ENCODE measurements at regions not wholly inside any gene's neighbourhood (a gene's known extent, or its start where the extent isn't known, plus 50 kb on each side); places are given as distances from the start of the nearest gene placed in this dataset.
A peak's percentile ranks its signal among the peaks of the same experiment; 100 is the strongest.
"Not testable (repeated sequence)": the region's sequence is repeated elsewhere in the genome, so short reads cannot be mapped to it uniquely, and the experiment has no call there.

DNA sequence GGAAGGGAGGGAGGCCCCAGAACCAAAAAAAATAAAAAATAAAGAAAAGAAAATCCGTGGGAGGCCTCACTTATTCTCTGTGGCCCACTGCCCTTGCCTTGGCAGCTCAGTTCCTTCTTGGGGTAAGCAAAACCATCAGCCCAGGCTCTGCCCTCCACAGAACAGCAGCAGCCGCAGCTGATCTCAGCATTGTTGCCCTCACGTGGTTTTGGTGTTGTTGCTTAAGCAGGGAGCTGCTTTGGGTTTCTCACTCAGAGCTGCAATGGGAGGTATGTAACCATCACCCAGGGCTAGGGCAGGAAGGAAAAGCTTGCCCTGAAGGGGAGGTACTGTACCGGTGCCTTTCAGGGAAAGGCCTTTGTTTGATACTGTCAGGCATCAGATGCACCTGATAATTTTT lies 374.7 kb upstream of the WWC1 start:
- DNase-seq = peak; percentile 40

DNA sequence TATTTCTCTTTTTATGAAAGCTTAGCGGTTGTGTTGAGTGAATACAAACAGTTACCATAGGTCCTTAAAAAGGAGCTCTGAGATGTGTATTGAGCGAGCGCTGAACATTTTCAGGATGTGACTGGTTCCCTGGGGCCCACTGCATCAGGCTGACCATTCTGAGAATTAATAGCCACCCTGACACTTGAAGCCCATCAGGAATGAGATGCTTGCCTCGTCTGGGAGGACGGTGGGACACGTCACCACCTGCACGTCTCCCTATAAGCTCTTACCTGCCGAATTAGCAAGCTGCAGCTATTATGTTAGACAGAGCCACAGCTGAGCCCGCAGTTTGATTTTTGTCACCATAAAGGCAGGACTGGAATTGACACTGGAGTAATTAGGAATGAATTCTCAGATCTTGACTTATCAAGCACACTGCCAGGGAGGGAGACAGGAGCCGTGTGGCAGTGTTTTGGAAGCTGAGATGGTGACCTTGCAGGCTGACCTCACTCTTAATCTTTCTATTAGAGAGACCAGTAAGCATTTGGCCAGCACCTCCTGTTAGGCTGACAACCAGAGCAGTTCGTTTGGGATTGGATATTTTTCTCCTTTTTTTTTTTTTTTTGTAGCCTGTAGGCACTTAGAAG lies 373.1 kb upstream of the WWC1 start:
- DNase-seq = no peak

DNA sequence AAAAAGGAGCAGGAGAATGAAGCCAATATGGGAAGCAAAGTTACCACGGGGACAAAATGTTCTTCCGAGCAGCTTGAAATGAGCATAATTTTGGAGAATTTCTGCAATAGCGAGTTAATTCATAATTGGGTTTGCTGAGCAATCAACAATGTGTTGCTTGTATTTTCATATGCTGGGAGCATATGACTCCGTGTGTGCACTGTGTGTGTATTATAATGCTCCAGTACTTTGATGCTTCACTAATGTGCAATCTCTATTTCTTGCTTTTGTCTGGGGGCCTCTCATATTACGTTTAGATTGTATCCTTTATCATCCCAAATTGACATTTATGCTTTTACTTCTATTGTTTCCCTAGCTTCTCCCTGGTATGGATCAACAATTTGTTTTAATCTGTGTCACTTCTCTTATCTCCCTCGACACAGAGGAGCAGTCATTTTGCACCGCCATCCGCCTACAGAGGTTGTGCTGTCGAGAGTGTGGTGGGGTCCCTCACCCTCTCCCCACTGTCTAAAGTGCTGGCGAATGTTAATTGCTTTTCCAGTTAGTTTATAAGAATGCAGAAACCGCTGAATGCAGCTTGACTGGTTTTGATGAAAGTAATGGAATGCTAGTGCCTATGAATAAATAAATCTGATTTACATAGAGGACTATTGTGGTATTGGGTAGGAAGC lies 372.5 kb upstream of the WWC1 start:
- no peak for DNase-seq

DNA sequence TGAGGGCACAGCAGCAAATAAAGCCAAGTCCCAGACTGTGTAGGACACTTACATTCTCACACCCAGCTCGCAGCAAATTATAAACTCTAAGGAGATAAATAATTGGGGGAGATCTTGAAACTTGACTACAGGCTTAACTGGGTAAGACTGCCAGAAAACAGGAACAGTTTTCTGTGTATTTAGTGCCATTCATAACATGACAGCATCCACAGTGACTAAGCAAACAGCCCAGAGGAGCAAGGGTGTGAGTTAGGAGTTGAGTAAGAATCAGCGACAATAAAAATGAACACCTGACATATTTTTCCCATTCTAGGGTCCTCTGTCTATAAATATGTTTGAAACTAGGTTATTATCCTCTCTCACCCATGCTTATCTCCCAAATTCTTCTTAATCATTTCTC lies 370.9 kb upstream of the WWC1 start:
- no peak for DNase-seq

DNA sequence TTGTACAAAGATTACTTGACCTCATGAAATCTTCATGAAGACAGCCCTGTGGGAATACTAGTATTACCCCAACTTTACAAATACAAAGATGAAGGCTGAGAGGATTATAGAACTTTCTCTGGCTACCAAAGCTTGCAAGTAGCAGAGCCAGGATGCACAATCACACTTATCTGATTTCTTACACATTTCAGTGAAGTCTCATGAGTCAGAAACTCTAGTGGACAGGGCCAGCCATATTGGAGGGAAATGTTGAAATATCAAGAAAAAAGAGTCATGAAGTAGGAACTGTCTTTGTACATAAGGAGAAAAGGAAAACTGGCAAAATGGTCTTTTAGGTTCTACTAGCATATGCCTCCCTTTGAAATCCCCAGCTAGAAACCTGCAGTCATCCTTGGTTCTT lies 369.6 kb upstream of the WWC1 start:
- DNase-seq = no peak

DNA sequence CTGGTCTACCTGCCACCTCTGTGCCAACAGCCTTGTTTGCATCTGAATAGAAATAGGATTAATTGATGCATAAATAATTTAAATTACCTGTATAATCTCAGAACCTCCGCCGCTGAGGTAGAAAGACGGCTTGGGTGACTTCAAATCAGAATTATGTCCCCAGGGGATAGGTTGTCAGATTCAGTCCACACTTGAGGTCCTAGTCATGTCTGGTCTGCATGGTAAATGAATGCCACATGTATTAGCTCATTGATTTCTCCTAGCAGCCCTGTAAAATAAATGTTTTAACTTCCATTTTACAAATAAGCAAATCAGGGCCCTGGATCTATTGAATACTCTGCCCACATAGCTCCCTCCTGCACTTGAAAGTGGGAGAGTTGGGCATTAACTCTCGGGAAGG lies 368.0 kb upstream of the WWC1 start:
- DNase-seq = no peak

DNA sequence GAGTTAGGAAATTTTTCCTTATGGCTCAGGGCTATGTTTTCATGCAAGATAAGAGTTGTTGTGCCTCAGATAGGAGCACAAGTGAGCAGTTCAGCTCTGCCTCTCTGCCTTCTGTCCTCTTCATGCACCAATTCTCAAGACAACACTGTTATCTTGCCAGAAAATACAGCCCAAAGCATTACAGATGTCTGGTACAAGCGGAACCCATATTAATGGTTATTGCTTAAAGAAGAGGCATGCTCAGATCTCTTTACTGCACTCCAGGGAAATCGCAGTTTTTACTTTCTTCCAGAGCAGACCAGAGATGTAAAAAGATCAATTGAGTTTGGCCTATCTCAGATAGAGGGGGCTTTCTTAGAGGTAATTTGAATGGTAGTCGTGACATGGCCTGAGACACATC lies 361.6 kb upstream of the WWC1 start:
- DNase-seq = no peak

DNA sequence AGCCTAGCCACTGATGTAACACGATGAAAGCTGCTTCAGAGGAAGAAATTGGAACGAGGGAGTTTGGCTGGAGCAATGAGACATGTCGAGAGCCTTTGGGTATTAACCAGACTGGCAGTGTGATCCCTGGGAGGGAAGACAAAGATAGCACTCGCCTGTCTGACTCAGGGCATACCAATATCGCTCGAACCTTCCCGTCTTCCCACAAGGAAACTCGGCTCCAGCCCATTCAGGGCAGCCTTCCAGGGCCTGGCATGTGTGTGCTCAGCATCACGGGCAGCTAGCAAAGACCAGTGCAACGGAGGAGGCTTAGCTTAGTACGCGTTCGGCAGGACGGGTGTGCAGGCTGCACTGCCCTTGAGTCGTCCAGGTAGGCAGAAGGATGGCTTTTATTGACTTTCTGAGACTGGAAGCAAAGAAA lies 356.9 kb upstream of the WWC1 start:
- peak; percentile 18 for DNase-seq

DNA sequence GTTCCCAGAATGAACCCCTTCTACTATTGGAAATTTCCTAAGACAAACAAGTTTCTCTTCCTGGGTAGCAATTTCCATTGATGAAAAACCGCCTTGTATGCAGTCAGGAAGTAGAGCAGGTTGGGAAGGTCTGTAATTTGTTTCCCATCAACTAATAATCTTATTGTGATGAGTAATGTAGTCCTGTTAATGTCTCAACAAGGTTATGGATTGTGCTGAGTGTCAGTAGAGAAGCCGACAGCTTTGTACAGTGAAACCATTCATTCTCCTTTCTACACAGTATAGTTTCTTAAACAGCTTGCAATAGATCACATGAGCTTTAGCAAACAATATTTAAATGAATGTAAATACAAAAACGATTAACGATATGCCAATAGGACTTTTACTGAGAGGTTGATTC lies 355.4 kb upstream of the WWC1 start:
- DNase-seq = no peak

DNA sequence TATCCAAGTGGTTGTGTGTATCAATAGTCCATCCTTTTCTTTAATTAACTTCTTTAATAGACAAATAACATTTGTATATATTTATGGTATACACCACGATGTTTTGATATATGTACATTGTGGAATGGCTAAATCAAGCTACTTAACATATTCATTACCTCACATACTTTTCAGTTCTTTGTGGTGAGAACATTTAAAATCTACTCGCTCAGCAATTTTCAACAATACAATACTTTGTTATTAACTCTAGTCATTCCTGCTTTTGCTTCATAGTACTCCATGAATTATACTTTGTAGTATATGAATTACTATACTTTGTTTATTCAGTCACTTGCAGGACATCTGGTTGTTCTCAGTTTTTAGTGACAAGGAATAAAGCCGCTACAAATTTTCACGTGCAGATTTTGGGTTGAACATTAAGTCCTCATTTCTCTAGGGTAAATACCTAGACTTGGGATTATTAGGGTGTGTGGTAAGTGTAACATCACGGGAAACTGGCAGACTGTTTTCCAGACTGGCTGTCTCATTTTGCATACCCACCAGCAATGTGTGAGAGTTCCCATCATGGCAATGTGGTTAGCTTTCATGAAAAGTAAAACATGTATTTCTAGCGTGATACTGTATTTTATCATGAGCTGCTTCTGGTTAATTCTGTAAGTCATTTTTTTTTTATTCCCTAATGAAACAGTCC lies 354.4 kb upstream of the WWC1 start:
- no peak for DNase-seq

DNA sequence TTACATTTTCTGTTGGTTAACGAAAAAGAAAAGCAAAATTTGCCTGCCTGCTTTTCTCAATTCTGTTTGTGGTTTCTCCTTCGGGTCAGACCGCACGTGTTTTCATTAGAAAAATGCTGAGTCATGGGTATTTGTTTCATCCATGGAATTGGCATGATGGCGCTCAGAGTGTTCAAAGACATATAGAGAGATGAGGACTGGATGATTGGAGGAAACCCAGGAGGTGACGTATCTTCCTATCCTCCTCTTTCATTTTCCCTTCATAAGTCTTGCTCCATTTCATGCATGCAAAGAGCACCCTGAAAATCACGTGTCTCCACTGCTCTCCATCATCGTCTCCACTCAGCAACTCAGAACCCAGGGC lies 353.8 kb upstream of the WWC1 start:
- DNase-seq = no peak

DNA sequence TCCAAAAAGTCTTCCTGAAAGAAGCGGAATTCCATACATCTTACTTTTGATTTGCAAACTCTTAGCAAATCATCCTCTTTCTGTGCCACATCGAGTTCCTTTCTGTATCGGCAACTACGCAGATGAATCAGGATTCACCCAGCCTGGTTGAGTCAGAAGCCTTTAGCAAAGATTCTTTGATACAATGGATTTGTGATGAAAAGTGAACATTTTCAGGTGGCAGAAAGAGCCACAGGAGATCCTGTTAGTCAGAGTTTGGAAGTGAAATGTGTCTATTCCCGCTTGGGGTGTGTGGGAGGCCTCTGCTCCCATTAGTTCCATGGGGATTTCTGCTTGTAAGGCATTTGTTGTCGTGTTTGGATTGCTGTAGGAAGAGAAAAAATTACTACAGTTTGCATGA lies 351.8 kb upstream of the WWC1 start:
- no peak for DNase-seq

DNA sequence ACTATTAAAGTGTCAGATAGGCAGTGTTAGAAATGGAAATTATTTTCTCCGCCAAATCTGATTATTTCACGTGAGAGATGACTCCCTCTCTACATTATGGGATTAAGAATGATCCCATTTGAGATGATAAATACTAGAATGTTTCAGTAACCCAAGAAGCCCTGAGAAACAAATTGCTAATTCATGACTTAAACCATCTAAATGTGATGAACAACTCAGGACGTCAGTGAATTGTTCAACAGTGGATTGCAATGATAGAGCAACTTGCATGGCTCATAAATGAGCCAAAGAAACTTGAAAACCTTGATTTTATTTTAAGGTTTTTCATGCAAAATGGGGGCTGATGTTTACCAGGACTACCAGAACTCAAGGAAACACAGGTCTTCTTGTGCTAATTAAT lies 350.5 kb upstream of the WWC1 start:
- no peak for DNase-seq

DNA sequence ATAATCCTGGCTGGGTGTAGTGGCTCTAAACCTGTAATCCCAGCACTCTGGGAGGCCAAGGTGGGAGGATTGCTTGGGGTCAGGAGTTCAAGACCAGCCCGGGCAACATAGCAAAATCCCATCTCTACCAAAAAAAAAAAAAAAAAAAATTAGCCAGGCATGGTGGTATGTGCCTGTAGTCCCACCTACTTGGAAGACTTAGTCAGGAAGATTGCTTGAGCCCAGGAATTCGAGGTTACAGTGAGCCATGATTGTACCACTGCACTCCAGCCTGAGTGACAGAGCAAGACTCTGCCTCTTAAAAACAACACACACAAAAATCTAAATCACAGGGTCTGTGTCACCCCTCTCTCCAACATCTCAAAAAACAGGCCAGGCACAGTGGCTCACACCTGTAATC lies 349.9 kb upstream of the WWC1 start:
- not testable (repeated sequence) for DNase-seq

DNA sequence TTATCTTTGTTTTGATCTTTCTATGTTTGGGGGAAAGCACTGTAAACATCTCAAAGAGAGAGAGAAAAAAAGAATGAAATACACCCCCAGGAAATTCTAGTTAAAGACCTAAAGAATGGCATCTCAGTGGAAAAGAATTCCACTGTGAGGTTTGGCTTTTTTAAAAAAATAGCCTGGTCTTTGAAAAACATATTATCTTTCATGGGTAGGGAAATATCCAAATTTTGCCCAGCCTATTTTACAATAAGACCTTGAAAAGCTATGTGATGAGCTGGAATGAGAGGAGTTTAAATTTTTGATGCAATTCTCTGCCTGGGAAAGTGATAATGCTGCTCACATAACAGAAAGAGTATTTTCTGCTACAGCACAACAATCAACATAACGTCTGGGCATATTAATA lies 348.1 kb upstream of the WWC1 start:
- DNase-seq = no peak

DNA sequence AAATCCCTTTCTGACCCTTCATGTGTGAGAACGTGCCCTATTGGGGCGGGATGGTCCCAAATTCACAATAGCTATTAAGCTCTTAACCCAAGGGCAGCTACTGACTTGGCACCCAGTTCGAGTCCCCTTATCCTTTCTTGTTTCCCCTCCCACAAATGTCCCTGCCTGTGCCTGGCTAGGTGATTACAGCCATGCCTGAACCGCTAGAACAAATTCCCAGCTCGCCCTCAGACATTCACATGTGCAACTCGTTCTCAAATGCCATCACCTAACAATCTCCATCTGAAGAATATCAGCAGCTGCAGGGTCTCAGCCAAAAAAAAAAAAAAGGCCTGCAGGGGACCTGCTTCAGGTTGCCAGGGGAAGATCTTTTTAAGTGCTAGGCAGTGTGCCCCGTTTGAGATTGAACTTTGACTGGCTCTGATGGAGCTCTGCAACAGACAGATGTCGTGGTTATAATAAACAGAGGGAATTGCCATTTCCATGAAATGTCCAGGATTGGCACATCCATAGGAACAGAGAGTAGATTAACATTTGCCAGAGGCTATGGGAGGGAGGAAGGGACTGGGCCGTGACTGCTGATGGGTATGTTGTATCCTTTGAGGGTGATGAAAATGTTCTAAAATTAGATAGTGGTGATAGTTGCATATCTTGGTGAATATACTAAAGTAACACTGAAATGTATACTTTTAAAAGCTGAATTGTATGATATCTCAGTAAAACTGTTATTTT lies 347.2 kb upstream of the WWC1 start:
- no peak for DNase-seq

DNA sequence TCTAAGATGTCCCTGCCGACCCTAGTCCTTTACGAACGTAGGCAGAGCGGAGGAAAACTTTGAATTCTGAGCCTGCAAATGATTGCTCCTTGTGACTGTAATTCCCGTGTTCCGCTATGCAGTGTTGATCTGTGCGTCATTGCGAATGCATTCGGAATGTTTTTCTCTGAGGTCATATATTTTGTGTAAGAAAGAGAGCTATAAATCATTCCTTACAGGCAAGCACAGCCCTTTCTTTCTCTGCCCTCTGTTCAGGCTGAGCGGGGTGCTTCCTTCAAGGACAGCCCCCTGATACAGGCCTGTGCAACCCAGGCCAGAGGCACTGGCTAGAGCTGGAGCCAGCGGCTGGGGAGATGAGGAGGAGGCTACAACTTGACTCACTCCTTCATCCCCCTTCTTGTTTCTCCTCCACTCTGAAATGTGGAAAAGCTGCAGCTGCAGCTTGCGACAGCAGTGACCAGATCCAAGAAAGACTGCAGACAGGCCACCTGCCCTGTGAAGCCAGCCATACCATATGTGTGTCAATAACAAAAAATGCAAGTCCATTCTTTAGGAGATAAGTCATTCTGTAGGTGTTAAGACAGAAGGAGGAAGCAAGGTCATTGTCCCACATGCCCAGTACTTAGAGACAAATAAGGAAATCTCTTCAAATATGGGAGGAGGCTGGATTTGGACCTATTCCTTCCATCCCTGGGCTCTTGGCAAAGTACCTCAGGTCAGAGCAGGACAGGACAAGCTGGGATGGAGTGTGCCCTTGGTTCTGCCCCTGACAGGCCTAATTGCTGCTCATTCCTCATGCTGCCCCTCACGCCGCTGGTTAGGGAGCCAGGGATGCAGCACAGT lies 345.7 kb upstream of the WWC1 start:
- DNase-seq = no peak

DNA sequence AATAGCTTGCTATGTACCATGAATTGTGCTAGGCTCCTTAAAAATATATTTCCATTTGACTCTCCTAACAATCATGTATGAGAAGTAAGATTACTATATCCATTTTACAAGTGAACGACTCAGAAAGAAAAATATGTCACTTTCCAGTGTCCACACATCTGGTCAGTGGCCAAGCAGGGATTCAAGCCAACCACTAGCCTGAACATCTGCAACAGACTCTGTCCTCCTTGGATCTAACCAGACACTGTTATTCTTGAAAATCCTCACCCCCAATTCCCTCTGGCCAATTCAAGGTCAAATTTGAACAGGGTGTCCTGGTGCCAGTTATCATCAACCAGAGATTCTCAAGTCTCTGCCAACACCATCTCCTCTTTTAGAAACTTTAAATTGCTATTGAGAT lies 344.1 kb upstream of the WWC1 start:
- no peak for DNase-seq

DNA sequence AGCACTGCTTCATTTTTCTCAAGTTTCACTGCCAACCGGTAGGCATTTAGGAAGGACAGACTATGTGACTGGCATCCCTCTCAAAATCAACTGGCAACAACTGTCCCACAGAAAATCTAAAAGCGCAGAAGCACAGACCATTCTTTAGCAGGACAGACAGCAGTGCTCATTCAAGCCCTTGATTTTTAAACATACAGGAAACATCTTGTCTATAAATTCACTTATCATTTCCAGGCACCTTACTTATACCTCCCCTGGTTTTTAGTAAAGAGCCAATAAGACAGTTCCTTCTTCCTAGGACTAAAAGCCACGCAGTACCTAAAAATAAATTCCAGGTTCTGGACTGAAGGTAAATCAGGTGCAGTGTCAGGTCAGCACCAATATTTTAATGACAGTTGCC lies 343.2 kb upstream of the WWC1 start:
- DNase-seq = no peak

DNA sequence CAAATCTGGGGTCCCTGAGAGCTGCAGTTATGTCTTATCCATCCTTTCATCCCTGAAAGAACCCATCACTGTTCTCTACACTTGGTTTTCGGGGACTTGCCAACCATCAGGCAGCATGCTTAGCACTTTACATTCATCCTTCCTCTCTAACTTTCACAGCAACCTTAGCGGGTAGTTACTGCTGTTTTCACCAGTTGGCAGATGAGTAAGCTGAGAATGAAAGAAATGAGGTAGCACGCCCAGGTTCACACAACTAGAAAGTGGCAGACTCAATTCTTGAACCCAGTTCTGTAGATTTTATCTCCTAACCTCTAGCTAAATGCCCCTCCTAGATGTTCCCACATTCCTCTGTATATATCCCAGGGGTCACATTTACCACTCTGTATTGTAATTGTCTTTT lies 342.0 kb upstream of the WWC1 start:
- DNase-seq = no peak

DNA sequence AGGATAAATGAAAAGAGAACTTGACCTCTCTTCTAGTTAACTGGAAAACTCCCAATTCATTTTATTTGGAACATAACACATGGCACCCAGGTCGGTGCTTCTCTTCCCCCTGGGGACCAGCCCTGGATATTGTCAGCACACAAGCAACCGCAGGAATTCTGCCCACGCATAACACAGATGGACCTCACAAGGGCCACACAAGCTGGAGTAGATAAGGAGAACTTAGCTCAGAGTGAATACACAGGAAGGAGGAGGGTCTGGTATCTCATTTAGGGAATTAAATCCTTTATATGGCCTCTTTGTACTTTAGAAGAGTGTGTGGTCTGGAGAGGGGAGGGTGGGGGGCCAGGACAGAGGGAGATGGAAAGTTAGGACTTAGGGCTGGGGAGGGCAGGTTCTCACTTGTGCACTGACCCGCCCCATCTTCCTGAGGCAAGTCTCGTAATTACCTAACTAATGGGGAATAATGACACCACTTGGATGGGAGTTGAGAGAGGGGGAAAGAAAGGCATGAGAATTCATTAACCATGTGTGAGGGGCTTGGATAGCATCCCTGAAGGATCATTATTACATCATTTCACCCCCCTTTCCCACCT lies 341.2 kb upstream of the WWC1 start:
- DNase-seq = no peak

DNA sequence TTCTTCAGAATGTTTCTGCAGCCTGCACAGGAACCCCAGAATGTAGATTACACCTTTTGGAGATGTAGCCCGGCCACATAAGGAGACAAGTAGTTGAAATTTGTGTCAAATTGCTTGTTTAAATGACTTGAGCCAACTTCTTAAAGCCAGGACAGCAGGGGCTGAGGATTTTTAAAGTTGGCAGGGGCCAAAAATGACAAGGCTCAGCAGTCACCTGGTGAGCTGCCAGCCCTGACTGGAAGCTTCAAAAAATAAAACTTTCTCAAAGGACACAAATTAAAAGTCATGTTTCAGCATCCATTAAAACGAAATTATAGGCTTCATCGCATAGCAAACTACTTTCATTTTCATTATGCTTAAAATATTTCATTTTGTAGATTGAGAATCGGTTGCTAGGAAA lies 340.3 kb upstream of the WWC1 start:
- no peak for DNase-seq

Measured in midbrain (tissue), 1 donor.